ENCODE measurements at regions not wholly inside any gene's neighbourhood (a gene's known extent, or its start where the extent isn't known, plus 50 kb on each side); places are given as distances from the start of the nearest gene placed in this dataset.

DNA sequence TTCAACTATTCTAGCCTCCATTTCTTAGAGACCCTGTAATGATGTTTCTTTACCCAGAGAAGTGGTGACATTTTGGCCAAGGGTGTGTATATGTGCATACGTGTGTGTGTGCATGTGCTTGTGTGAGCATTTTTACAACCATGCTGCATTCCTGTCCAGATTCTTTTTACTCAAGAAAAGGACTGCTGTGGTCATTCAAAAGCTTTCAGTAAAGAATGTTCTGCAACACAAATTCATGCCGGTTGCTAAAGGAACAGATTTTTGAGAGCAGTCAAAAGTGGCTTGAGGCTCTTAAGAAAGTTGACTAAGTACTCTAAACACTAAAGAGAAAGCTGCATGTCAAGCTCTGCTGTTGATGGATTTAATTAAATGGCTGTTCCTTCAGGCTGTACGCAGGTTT, 65.0 kb upstream of the FMR1 start:
- H3K27me3 ChIP-seq (replicated peaks; ENCODE audit: insufficient read depth, low read length) = no peaks in the 10 kb centered on the region
- H3K4me1 ChIP-seq (ENCODE audit: low read length) = no peaks in the 10 kb centered on the region
- H3K27ac ChIP-seq (ENCODE audit: low read length) = no peak overlapping the region
- no peaks in the 10 kb centered on the region for H3F3A ChIP-seq (ENCODE audit: insufficient read depth, low read length)
- no peak overlapping the region for H3K9ac ChIP-seq (ENCODE audit: low read length)
- H3K79me2 ChIP-seq (ENCODE audit: low read length) = no peaks in the 10 kb centered on the region
- H4K20me1 ChIP-seq (ENCODE audit: insufficient read depth, low read length) = no peaks in the 10 kb centered on the region
- H3K36me3 ChIP-seq (replicated peaks; ENCODE audit: insufficient read depth, low read length) = no peaks in the 10 kb centered on the region
- TF ChIP-seq EZH2 (optimal IDR thresholded peaks at IDR 0.05; ENCODE audit: low read depth, low read length) = no peak
- no peaks in the 10 kb centered on the region for H3K9me2 ChIP-seq (replicated peaks; ENCODE audit: insufficient read depth, low read length)
- no peaks in the 10 kb centered on the region for H3K9me3 ChIP-seq (replicated peaks; ENCODE audit: insufficient read depth, low read length)
- no peak overlapping the region for H3K4me2 ChIP-seq (ENCODE audit: low read depth, low read length)
- no peak overlapping the region for H3K4me3 ChIP-seq (ENCODE audit: low read length)
- H2AFZ ChIP-seq (ENCODE audit: low read length) = no peak overlapping the region
- DNase-seq = no peak

DNA sequence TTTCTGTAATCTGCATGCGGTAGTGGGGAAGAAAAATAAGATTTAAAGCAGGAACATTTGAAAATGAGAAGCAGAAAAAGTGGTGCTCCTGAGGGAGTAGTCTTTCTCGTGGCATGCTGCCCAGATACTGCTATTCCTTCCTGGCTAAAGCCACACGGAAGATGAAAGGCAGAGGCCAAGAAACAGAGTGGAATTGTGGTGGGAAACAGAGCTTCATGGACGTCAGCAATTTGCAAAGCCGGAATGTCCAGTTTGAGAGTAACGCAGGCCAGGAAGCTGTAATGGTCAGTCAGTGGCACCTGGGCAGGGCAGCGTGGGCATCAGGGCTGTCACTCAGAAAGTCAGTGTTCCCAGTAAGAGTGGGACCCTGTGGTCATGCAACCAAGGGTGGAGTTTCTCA, 63.7 kb upstream of the FMR1 start:
- no peaks in the 10 kb centered on the region for H3K79me2 ChIP-seq (ENCODE audit: low read length)
- no peak overlapping the region for H3K9ac ChIP-seq (ENCODE audit: low read length)
- no peaks in the 10 kb centered on the region for H3K36me3 ChIP-seq (replicated peaks; ENCODE audit: insufficient read depth, low read length)
- H3K9me2 ChIP-seq (replicated peaks; ENCODE audit: insufficient read depth, low read length) = no peaks in the 10 kb centered on the region
- no peaks in the 10 kb centered on the region for H3K27me3 ChIP-seq (replicated peaks; ENCODE audit: insufficient read depth, low read length)
- TF ChIP-seq EZH2 (optimal IDR thresholded peaks at IDR 0.05; ENCODE audit: low read depth, low read length) (no peak), EZH2phosphoT487 (IDR thresholded peaks at IDR 0.05; ENCODE audit: low read length) (no peak)
- TF ChIP-seq, protein P1, sequence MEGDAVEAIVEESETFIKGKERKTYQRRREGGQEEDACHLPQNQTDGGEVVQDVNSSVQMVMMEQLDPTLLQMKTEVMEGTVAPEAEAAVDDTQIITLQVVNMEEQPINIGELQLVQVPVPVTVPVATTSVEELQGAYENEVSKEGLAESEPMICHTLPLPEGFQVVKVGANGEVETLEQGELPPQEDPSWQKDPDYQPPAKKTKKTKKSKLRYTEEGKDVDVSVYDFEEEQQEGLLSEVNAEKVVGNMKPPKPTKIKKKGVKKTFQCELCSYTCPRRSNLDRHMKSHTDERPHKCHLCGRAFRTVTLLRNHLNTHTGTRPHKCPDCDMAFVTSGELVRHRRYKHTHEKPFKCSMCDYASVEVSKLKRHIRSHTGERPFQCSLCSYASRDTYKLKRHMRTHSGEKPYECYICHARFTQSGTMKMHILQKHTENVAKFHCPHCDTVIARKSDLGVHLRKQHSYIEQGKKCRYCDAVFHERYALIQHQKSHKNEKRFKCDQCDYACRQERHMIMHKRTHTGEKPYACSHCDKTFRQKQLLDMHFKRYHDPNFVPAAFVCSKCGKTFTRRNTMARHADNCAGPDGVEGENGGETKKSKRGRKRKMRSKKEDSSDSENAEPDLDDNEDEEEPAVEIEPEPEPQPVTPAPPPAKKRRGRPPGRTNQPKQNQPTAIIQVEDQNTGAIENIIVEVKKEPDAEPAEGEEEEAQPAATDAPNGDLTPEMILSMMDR (IDR thresholded peaks at IDR 0.05; ENCODE audit: low read length) = no peak
- DNase-seq = no peak
- no peak overlapping the region for H3K4me3 ChIP-seq (ENCODE audit: low read length)
- H4K20me1 ChIP-seq (ENCODE audit: insufficient read depth, low read length) = no peaks in the 10 kb centered on the region
- no peaks in the 10 kb centered on the region for H3K9me3 ChIP-seq (replicated peaks; ENCODE audit: insufficient read depth, low read length)
- H3K4me2 ChIP-seq (ENCODE audit: low read depth, low read length) = no peak overlapping the region
- H3K4me1 ChIP-seq (ENCODE audit: low read length) = no peaks in the 10 kb centered on the region
- no peaks in the 10 kb centered on the region for H3F3A ChIP-seq (ENCODE audit: insufficient read depth, low read length)
- H3K27ac ChIP-seq (ENCODE audit: low read length) = no peak overlapping the region
- no peak overlapping the region for H2AFZ ChIP-seq (ENCODE audit: low read length)

DNA sequence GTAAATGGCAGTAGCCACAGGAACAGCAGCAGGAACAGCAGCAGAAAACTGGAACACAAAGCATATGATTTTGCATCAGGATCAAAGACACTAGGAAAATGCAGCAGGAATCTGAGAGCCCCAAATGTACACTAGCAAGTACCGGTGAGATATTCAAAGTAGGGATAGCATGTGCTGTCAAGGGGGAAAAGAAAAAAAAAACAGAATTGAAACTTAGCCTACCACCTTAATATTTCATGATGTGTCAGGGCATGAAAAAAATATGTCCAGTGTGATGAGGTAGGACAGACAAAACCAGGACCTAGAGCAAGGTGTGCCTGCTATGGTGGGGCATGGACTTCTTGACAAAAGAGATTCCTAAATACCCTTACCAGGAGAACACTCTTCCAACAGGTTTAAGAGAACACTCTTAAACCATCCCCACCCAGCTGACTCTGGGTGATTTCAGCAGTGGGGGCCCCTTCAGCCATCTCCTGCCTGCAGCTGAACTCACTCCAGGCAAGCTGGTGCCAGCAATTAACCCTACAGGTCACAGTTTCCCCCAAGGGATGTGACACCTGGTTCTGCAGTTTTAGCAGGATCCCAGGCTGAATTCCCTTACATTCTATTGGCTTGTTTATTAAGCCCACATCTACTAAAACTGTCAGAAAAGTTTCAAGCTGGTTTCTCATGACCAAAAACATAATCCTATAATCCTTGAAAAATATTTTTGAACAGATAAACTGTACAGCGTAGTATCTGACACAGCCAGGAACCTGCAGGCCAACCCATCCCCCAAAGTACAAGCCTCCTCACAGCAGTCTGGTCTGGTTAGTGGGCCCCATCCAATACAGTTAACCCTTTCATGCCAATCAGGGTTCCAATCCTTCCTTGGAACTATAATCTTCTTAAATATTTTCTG, 62.9 kb upstream of the FMR1 start:
- Histone ChIP-seq H4K20me1 (ENCODE audit: insufficient read depth, low read length) (no peaks in the 10 kb centered on the region), H3K79me2 (ENCODE audit: low read length) (no peaks in the 10 kb centered on the region), H3K4me2 (ENCODE audit: low read depth, low read length) (no peak overlapping the region), H3K27me3 (replicated peaks; ENCODE audit: insufficient read depth, low read length) (no peaks in the 10 kb centered on the region), H3K4me3 (ENCODE audit: low read length) (no peak overlapping the region), H3K9me3 (replicated peaks; ENCODE audit: insufficient read depth, low read length) (no peaks in the 10 kb centered on the region), H3K27ac (ENCODE audit: low read length) (no peak overlapping the region), H3K9ac (ENCODE audit: low read length) (no peak overlapping the region), H3K4me1 (ENCODE audit: low read length) (no peaks in the 10 kb centered on the region), H3F3A (ENCODE audit: insufficient read depth, low read length) (no peaks in the 10 kb centered on the region), H3K9me2 (replicated peaks; ENCODE audit: insufficient read depth, low read length) (no peaks in the 10 kb centered on the region), H3K36me3 (replicated peaks; ENCODE audit: insufficient read depth, low read length) (no peaks in the 10 kb centered on the region), H2AFZ (ENCODE audit: low read length) (no peak overlapping the region)
- DNase-seq = no peak
- no peak for TF ChIP-seq EZH2 (optimal IDR thresholded peaks at IDR 0.05; ENCODE audit: low read depth, low read length)
- TF ChIP-seq EZH2phosphoT487 (IDR thresholded peaks at IDR 0.05; ENCODE audit: low read length) = no peak
- TF ChIP-seq, protein P1 (IDR thresholded peaks at IDR 0.05; ENCODE audit: low read length) = no peak

DNA sequence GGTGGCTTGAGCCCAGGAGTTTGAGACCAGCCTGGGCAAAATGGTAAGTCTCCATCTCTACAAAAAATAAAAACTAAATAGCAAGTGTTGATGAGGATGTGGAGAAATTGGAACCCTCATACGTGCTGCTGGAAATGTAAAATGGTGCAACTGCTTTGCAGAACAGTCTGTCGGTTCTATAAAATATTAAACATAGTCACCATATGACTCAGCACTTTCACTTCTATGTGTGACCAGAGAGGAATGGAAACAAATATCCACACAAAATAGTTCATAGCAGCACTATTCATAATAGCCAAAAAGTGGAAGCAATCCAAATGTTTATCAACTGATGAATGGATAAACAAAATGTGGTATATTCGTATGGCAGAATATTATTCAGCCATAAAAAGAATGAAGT, 60.8 kb upstream of the FMR1 start:
- Histone ChIP-seq H3K9me3 (replicated peaks; ENCODE audit: insufficient read depth, low read length) (no peaks in the 10 kb centered on the region), H3K4me1 (ENCODE audit: low read length) (no peaks in the 10 kb centered on the region), H4K20me1 (ENCODE audit: insufficient read depth, low read length) (no peaks in the 10 kb centered on the region), H3K4me2 (ENCODE audit: low read depth, low read length) (no peak overlapping the region), H3K9me2 (replicated peaks; ENCODE audit: insufficient read depth, low read length) (no peaks in the 10 kb centered on the region), H3K4me3 (ENCODE audit: low read length) (no peak overlapping the region), H3K27me3 (replicated peaks; ENCODE audit: insufficient read depth, low read length) (no peaks in the 10 kb centered on the region), H3K79me2 (ENCODE audit: low read length) (no peaks in the 10 kb centered on the region), H3K9ac (ENCODE audit: low read length) (no peak overlapping the region), H3K36me3 (replicated peaks; ENCODE audit: insufficient read depth, low read length) (no peaks in the 10 kb centered on the region), H3K27ac (ENCODE audit: low read length) (no peak overlapping the region), H2AFZ (ENCODE audit: low read length) (no peak overlapping the region), H3F3A (ENCODE audit: insufficient read depth, low read length) (no peaks in the 10 kb centered on the region)
- no peak for DNase-seq
- TF ChIP-seq EZH2 (optimal IDR thresholded peaks at IDR 0.05; ENCODE audit: low read depth, low read length) (no peak), EZH2phosphoT487 (IDR thresholded peaks at IDR 0.05; ENCODE audit: low read length) (no peak)
- TF ChIP-seq, protein P1 (IDR thresholded peaks at IDR 0.05; ENCODE audit: low read length) = no peak

Data from MM.1S (cell line).